HT1080 (cell line): ENCODE measurements at regions not wholly inside any gene's neighbourhood (a gene's known extent, or its start where the extent isn't known, plus 50 kb on each side); places are given as distances from the start of the nearest gene placed in this dataset.
"Not testable (repeated sequence)": the region's sequence is repeated elsewhere in the genome, so short reads cannot be mapped to it uniquely, and the experiment has no call there.

Source experiments
- DNase-seq: peaks from one replicate; pipeline ENCODE4 v3.0.0-alpha.2; 2015; ENCODE audit warnings: low read depth

GRCh38 chr1:178606839-178607238, 93.9 kb downstream of the TEX35 start:
- DNase-seq: no peak

- no peak for DNase-seq
Observed at GRCh38 chr1:178607718-178608408, 95.0 kb downstream of the TEX35 start.

GRCh38 chr1:178609015-178609414, 96.1 kb downstream of the TEX35 start:
- peak; percentile 57 for DNase-seq

GRCh38 chr1:178610690-178611410, 97.9 kb downstream of the TEX35 start:
- DNase-seq: not testable (repeated sequence)

GRCh38 chr1:178612261-178612660, 99.4 kb downstream of the TEX35 start:
- peak; percentile 54 for DNase-seq

- DNase-seq: no peak
Observed at GRCh38 chr1:178613271-178613945, 100.5 kb downstream of the TEX35 start.

GRCh38 chr1:178614286-178614685, 101.4 kb downstream of the TEX35 start:
- DNase-seq: no peak

- DNase-seq: no peak
Observed at GRCh38 chr1:178619042-178619927, 105.8 kb upstream of the RALGPS2 start.

- DNase-seq: no peak
Observed at GRCh38 chr1:178620584-178621475, 104.2 kb upstream of the RALGPS2 start.

- DNase-seq: no peak
Observed at GRCh38 chr1:178621822-178622221, 103.2 kb upstream of the RALGPS2 start.

GRCh38 chr1:178625695-178626094, 99.3 kb upstream of the RALGPS2 start:
- DNase-seq: no peak

- DNase-seq: no peak
Observed at GRCh38 chr1:178627037-178627436, 98.0 kb upstream of the RALGPS2 start.

GRCh38 chr1:178628637-178629251, 96.3 kb upstream of the RALGPS2 start:
- DNase-seq: no peak

GRCh38 chr1:178629252-178630154, 95.5 kb upstream of the RALGPS2 start:
- DNase-seq: no peak

- no peak for DNase-seq
Observed at GRCh38 chr1:178630417-178630816, 94.6 kb upstream of the RALGPS2 start.

GRCh38 chr1:178632653-178633052, 92.4 kb upstream of the RALGPS2 start:
- DNase-seq: peak; percentile 56

GRCh38 chr1:178633056-178633455, 92.0 kb upstream of the RALGPS2 start:
- DNase-seq: peak; percentile 82

- no peak for DNase-seq
Observed at GRCh38 chr1:178634445-178634844, 90.6 kb upstream of the RALGPS2 start.

- DNase-seq: no peak
Observed at GRCh38 chr1:178637841-178638240, 87.2 kb upstream of the RALGPS2 start.
